ENCODE measurements at regions not wholly inside any gene's neighbourhood (a gene's known extent, or its start where the extent isn't known, plus 50 kb on each side); places are given as distances from the start of the nearest gene placed in this dataset.

GRCh38 chr9:99347568-99347967 lies 125.5 kb downstream of the SEC61B start:
- no peak overlapping the region for H2BK15ac ChIP-seq (ENCODE audit: low read length)
- H4K91ac ChIP-seq (replicated peaks; ENCODE audit: insufficient read length, low read length): no peak overlapping the region
- H2AK5ac ChIP-seq (ENCODE audit: low read depth, low read length): no peak overlapping the region
- no peak overlapping the region for H3K4me3 ChIP-seq (ENCODE audit: extremely low read depth in 1 of 4, insufficient read depth in 2 of 4, low read depth in 3 of 4, low read length in 4 of 4)
- no peak overlapping the region for H3K56ac ChIP-seq (replicated peaks; ENCODE audit: insufficient read length, low read depth, low read length)
- H4K20me1 ChIP-seq (replicated peaks in 1 of 2; ENCODE audit: control insufficient read depth in 1 of 2, insufficient read depth in 2 of 2, low read length in 2 of 2): no peaks in the 10 kb centered on the region
- no peak overlapping the region for H4K5ac ChIP-seq (ENCODE audit: insufficient read length, low read depth, low read length)
- no peak overlapping the region for H3K14ac ChIP-seq (ENCODE audit: insufficient read length)
- no peaks in the 10 kb centered on the region for H3K23me2 ChIP-seq (ENCODE audit: low read depth, low read length)
- H3K27ac ChIP-seq (ENCODE audit: low read depth, low read length): no peak overlapping the region
- H3K27me3 ChIP-seq (replicated peaks in 1 of 4; ENCODE audit: control insufficient read depth in 3 of 4, extremely low read depth in 1 of 4, insufficient read depth in 3 of 4, low read length in 3 of 4): no peaks in the 10 kb centered on the region
- H2BK20ac ChIP-seq (ENCODE audit: low read length): no peak overlapping the region
- ChIA-PET CTCF (ENCODE audit: partially characterized antibody) (interaction anchor here (1.0 to 2.5 kb wide), 3 partner anchors 9 to 83 kb away, joined by 3 to 9 read pairs (median 4); no protein-coding TSS in a partner anchor), POLR2A (ENCODE audit: partially characterized antibody) (no interaction called here)
- H2BK5ac ChIP-seq (ENCODE audit: low read depth, low read length): no peak overlapping the region
- no peak overlapping the region for H2AFZ ChIP-seq (ENCODE audit: low read length)
- H3K79me2 ChIP-seq (ENCODE audit: control insufficient read depth in 1 of 2, insufficient read depth in 2 of 2, low read length in 2 of 2): no peaks in the 10 kb centered on the region
- H3K9me3 ChIP-seq (ENCODE audit: insufficient read depth in 2 of 2, low read depth in 1 of 2, low read length in 1 of 2): no peaks in the 10 kb centered on the region
- H3K36me3 ChIP-seq (ENCODE audit: control insufficient read depth in 2 of 4, insufficient read depth in 4 of 4, low read length in 3 of 4): no peaks in the 10 kb centered on the region
- no peaks in the 10 kb centered on the region for H3K79me1 ChIP-seq (ENCODE audit: low read depth, low read length)
- no peak for FAIRE-seq
- H2BK120ac ChIP-seq (replicated peaks; ENCODE audit: low read depth, low read length): no peak overlapping the region
- H3K4me2 ChIP-seq (ENCODE audit: insufficient read depth in 1 of 2, low read depth in 2 of 2, low read length in 2 of 2): no peak overlapping the region
- 63% methylated on average over 4 of the region's 4 CpGs; no CpG with 5 or more reads in 1 of the 2 experiments for WGBS, 2 experiments (ENCODE audit: extremely low coverage in 1 of 2, insufficient coverage in 1 of 2, insufficient read length in 1 of 2, insufficient replicate concordance in 2 of 2, low coverage in 1 of 2, low lambda C conversion rate in 2 of 2, missing lambda C conversion rate in 1 of 2)
- no peak overlapping the region for H3K23ac ChIP-seq (ENCODE audit: insufficient read length)
- H3K9ac ChIP-seq (replicated peaks in 1 of 4; ENCODE audit: extremely low read depth in 1 of 4, low read depth in 3 of 4, low read length in 3 of 4): no peak overlapping the region; a peak in 1 of 7 replicates
- no peaks in the 10 kb centered on the region for H3K4me1 ChIP-seq (replicated peaks in 1 of 4; ENCODE audit: control insufficient read depth in 3 of 4, insufficient read depth in 4 of 4, low read length in 3 of 4)
- DNase-seq (ENCODE audit: low read depth in 1 of 2, low spot score in 2 of 2): no peak
- no peak overlapping the region for H4K8ac ChIP-seq (ENCODE audit: extremely low read depth, insufficient read depth, low read length)
- H3K4ac ChIP-seq (replicated peaks; ENCODE audit: insufficient read length, low read depth, low read length): no peak overlapping the region
- no peak for TF ChIP-seq E2F6 (IDR thresholded peaks at IDR 0.05)
- no peak overlapping the region for H2BK12ac ChIP-seq (ENCODE audit: low read depth, low read length)
- H3K18ac ChIP-seq (ENCODE audit: extremely low read depth, low read length): no peak overlapping the region
